Nephron progenitor cell (in vitro differentiated cells): ENCODE measurements at regions not wholly inside any gene's neighbourhood (a gene's known extent, or its start where the extent isn't known, plus 50 kb on each side); places are given as distances from the start of the nearest gene placed in this dataset.

Source experiments
- DNase-seq: peaks from one replicate; pipeline ENCODE4 v3.0.0; 2021
- H3K27ac Mint-ChIP-seq: 2 replicates; pipeline ENCODE4 v1.8.0; 2021; ENCODE audit warnings: mild to moderate bottlenecking, moderate library complexity, mixed read lengths
- H3K27me3 Mint-ChIP-seq: 2 replicates; pipeline ENCODE4 v1.8.0; 2021; ENCODE audit warnings: mild to moderate bottlenecking, low read depth, mixed read lengths; ENCODE audit not compliant: poor library complexity
- H3K36me3 Mint-ChIP-seq: 2 replicates; pipeline ENCODE4 v1.8.0; 2021; ENCODE audit warnings: low read depth, mixed read lengths
- H3K4me1 Mint-ChIP-seq: 2 replicates; pipeline ENCODE4 v1.8.0; 2021; ENCODE audit warnings: mixed read lengths
- H3K4me3 Mint-ChIP-seq: 2 replicates; pipeline ENCODE4 v1.8.0; 2021; ENCODE audit warnings: mild to moderate bottlenecking, moderate library complexity, mixed read lengths
- H3K9me3 Mint-ChIP-seq: 2 replicates; pipeline ENCODE4 v1.8.0; 2021; ENCODE audit warnings: mild to moderate bottlenecking, moderate library complexity, mixed read lengths
- TF ChIP-seq, protein P1 (sequence below): fragments of 200-600 bp; sonication (generic); IDR thresholded peaks from 2 replicates; pipeline ENCODE4 v1.5.0; 2021; ENCODE audit warnings: antibody characterized with exemption

DNA sequence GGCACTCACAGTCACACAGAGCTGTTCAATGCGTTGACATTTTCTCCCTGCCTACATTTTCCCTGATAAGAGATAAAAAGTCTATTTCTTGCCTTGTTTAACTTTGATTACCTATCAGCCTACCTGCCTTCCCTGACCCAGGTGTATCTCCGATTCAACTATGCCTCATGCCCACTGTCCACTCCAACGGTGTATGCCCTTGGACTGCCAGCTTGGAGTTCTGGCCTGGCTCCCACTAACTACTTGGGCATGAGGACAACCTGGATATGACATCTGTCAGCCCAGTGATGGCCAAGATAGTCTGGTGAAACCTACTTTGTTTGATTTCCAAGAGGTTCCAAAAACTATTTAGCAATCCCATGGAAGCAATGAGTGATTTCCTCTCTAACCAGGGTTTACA, 93.0 kb upstream of the PELI2 start:
- Mint-ChIP-seq H3K4me3 (no peak overlapping the region), H3K27me3 (no peaks in the 10 kb centered on the region), H3K27ac (no peak overlapping the region), H3K9me3 (peaks cover 8% of the 10 kb centered on the region), H3K36me3 (peaks cover 2% of the 10 kb centered on the region), H3K4me1 (no peaks in the 10 kb centered on the region)
- TF ChIP-seq, protein P1, sequence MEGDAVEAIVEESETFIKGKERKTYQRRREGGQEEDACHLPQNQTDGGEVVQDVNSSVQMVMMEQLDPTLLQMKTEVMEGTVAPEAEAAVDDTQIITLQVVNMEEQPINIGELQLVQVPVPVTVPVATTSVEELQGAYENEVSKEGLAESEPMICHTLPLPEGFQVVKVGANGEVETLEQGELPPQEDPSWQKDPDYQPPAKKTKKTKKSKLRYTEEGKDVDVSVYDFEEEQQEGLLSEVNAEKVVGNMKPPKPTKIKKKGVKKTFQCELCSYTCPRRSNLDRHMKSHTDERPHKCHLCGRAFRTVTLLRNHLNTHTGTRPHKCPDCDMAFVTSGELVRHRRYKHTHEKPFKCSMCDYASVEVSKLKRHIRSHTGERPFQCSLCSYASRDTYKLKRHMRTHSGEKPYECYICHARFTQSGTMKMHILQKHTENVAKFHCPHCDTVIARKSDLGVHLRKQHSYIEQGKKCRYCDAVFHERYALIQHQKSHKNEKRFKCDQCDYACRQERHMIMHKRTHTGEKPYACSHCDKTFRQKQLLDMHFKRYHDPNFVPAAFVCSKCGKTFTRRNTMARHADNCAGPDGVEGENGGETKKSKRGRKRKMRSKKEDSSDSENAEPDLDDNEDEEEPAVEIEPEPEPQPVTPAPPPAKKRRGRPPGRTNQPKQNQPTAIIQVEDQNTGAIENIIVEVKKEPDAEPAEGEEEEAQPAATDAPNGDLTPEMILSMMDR, result no peak
- no peak for DNase-seq

DNA sequence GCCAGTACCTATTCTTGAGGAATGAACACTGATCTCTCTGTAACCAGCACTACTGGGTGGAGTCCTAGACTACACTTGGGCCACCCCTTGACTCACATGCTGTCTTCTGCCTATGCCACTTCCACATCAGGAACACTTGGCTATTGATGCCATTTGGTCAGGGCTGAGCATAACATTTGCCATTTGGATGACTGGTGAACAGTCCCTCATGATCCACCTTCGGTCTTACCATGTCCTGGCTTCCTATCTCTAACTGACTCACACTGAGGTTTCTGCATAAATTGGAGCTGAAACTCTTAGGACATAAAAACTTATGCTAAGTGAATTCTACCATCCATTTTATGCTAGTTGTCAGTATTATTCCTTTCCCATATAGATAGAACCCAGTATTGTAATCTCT, 91.7 kb upstream of the PELI2 start:
- H3K4me3 Mint-ChIP-seq, result no peak overlapping the region
- H3K4me1 Mint-ChIP-seq, result no peaks in the 10 kb centered on the region
- H3K27me3 Mint-ChIP-seq, result no peaks in the 10 kb centered on the region
- H3K36me3 Mint-ChIP-seq, result no peaks in the 10 kb centered on the region
- no peak overlapping the region for H3K27ac Mint-ChIP-seq
- DNase-seq, result no peak
- TF ChIP-seq, protein P1, result no peak
- H3K9me3 Mint-ChIP-seq, result no peaks in the 10 kb centered on the region

DNA sequence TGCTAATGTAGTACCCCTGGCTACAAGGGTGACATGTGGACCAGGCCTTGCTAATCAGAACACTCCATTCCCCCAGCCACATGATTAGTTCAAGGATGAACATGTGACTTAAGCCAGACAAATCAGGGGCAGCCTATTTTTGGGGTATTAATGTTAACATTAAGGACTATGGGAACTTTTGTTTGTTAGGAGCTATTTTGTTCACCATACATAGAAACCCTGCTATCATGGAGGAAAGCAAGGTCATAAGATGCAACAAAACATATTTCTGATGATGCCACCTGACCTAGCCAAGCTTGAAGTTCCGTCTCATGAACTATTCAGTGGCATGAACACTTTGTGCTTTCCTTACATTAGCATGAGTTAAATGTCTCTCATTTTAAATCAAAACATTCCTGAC, 90.8 kb upstream of the PELI2 start:
- H3K4me3 Mint-ChIP-seq, result no peak overlapping the region
- H3K4me1 Mint-ChIP-seq, result no peaks in the 10 kb centered on the region

DNA sequence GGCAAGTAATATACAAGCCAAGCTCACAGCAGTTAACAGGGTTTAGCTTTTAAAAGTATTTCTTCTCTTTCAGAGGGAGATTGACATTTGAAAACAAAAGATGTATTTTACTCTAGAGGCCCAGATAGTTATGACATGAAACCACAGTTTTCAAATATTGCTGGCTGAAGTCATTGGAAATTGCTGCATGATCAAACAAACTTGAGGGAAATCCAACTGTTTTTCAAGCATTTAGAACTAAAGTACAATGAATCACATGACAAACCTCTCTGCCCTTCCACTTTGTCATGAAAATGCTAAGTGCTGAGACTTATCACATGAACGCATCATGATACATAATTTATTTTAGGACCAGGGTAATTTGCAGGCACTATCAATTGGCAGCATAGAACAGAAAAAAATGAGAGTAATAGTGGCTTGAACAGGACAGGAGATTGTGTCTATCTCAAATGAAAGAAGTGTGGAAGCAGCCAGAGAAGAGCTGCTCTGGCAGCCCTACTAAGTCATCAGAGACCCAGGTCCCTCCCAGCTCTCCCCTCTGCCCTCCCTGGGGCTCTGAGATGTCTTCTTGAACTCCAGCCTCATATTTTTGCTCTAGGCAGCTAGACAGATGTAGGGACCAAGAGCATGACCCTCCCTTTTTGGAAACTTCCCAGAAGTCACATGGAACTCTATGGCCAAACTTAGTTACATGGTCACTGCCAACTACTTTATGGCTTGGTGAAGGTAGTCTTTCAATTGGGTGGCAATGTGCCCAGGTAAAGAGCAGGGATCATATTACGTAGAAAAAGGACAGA, 90.1 kb upstream of the PELI2 start:
- no peaks in the 10 kb centered on the region for H3K4me1 Mint-ChIP-seq

More for the DNA sequence above, 90.8 kb upstream of the PELI2 start:
- TF ChIP-seq, protein P1, result no peak
- DNase-seq, result no peak
- Mint-ChIP-seq H3K36me3 (no peaks in the 10 kb centered on the region), H3K27me3 (no peaks in the 10 kb centered on the region), H3K27ac (no peak overlapping the region), H3K9me3 (no peaks in the 10 kb centered on the region)

DNA sequence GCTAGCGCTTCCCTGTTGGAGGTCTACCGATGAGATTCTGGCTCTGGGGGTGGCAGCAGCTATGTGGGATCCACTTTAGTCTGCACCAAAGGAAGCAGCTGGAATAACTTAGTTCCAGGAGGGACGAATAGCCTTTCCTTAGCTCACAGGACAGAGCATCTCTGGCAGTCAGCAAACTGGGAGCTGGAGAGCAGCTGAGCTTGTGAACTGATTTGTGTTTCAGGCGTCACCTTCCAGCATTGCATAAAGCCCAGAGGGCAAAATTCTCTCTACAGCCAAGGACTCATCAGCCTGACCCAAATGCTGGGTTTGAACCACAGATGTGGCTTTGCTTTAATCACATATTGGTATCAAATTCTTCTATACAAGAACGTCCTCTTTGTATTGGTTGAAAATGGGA, 81.9 kb upstream of the PELI2 start:
- Mint-ChIP-seq H3K4me3 (no peak overlapping the region), H3K4me1 (no peaks in the 10 kb centered on the region), H3K9me3 (no peaks in the 10 kb centered on the region), H3K27ac (no peak overlapping the region), H3K27me3 (no peaks in the 10 kb centered on the region), H3K36me3 (no peaks in the 10 kb centered on the region)
- no peak for DNase-seq
- TF ChIP-seq, protein P1, result no peak

More for the DNA sequence above, 90.1 kb upstream of the PELI2 start:
- Mint-ChIP-seq H3K9me3 (no peaks in the 10 kb centered on the region), H3K27me3 (no peaks in the 10 kb centered on the region), H3K4me3 (no peak overlapping the region), H3K27ac (no peak overlapping the region), H3K36me3 (no peaks in the 10 kb centered on the region)
- no peak for DNase-seq
- TF ChIP-seq, protein P1, result no peak

DNA sequence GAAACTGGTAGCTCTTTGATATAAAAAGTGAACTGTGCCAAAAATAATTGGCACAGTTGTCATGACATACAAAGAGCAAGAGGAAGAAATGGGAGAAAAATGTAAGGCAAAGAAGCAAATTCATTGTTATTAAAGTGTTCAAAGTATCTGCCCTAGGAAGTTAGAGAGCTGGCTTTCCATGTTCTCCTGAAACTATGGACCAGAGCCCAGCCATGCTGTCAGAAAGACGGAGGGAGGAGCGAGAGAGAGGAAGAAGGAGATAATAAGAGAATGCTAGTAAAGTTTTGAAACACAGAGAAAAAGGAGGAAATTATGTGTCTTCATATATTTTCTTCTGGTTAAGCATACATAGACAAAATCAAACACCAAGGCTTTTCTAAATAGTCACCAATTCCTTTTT, 78.1 kb upstream of the PELI2 start:
- TF ChIP-seq, protein P1, result no peak
- H3K9me3 Mint-ChIP-seq, result no peaks in the 10 kb centered on the region
- no peak overlapping the region for H3K27ac Mint-ChIP-seq
- no peak for DNase-seq
- no peaks in the 10 kb centered on the region for H3K27me3 Mint-ChIP-seq
- no peaks in the 10 kb centered on the region for H3K36me3 Mint-ChIP-seq
- H3K4me3 Mint-ChIP-seq, result no peak overlapping the region
- H3K4me1 Mint-ChIP-seq, result no peaks in the 10 kb centered on the region
